ENCODE measurements at regions not wholly inside any gene's neighbourhood (a gene's known extent, or its start where the extent isn't known, plus 50 kb on each side); places are given as distances from the start of the nearest gene placed in this dataset.

GRCh38 chr4:181173046-181173445 lies 1070.2 kb upstream of the TENM3 start:
- TF ChIP-seq SIN3A (IDR thresholded peaks at IDR 0.05; ENCODE audit: low read depth) = no peak
- no peak for TF ChIP-seq SP1 (IDR thresholded peaks at IDR 0.05; ENCODE audit: low read depth)
- no peak for TF ChIP-seq ZFX (IDR thresholded peaks at IDR 0.05)
- no peak for TF ChIP-seq POLR2A (IDR thresholded peaks at IDR 0.05; ENCODE audit: borderline replicate concordance, extremely low read depth, insufficient read depth, insufficient read length)
- TF ChIP-seq ELF1 (IDR thresholded peaks at IDR 0.05; ENCODE audit: borderline replicate concordance, low read depth) = no peak
- ATAC-seq (no peak), DNase-seq (ENCODE audit: low read depth, low spot score) (no peak)
- H3K4me2 ChIP-seq (ENCODE audit: low read length) = no peak overlapping the region
- no peak overlapping the region for H3K4me3 ChIP-seq (replicated peaks in 1 of 2; ENCODE audit: low read depth in 1 of 2, low read length in 2 of 2)
- no peaks in the 10 kb centered on the region for H3K4me1 ChIP-seq (ENCODE audit: control insufficient read depth in 1 of 2, insufficient read depth in 2 of 2, low read length in 2 of 2)
- H3K9ac ChIP-seq (ENCODE audit: low read length) = no peak overlapping the region
- no peaks in the 10 kb centered on the region; the same call in 1 of the 2 replicates for H4K20me1 ChIP-seq (ENCODE audit: insufficient read depth)
- intact Hi-C loops (cut with micrococcal nuclease) = no loop called here
- no peak overlapping the region for H2AFZ ChIP-seq (ENCODE audit: low read depth, low read length, poor library complexity, severe bottlenecking)
- 0 out of 2 replicates have a peak, but pooled peaks cover 3% of the 10 kb centered on the region for H3K27me3 ChIP-seq (ENCODE audit: insufficient read depth, low read length)
- no peaks in the 10 kb centered on the region for H3K79me2 ChIP-seq (ENCODE audit: insufficient read depth, low read length)
- no peak overlapping the region for H3K27ac ChIP-seq (ENCODE audit: low read depth, low read length)
- no peaks in the 10 kb centered on the region for H3K9me2 ChIP-seq (ENCODE audit: insufficient read depth)
- no TSS peak for BruUV-seq (replicated peaks)
- ChIA-PET RAD21 (ENCODE audit: low non-redundant PET in 1 of 2, low total read pairs in 2 of 2, uncharacterized antibody in 2 of 2, unreplicated experiment in 2 of 2) (no interaction called here), POLR2A (no interaction called here), CTCF (no interaction called here)
- H3K9me3 ChIP-seq (ENCODE audit: control insufficient read depth in 1 of 2, insufficient read depth in 1 of 2, low read depth in 1 of 2, low read length in 2 of 2) = no peaks in the 10 kb centered on the region
- no peaks in the 10 kb centered on the region for H3K36me3 ChIP-seq (ENCODE audit: control insufficient read depth in 1 of 2, insufficient read depth in 2 of 2, low read length in 2 of 2)

- H4K20me1 ChIP-seq (ENCODE audit: insufficient read depth) = no peaks in the 10 kb centered on the region
- ATAC-seq (no peak), DNase-seq (ENCODE audit: low read depth, low spot score) (no peak)
- H3K27ac ChIP-seq (ENCODE audit: low read depth, low read length) = no peak overlapping the region
- no peaks in the 10 kb centered on the region for H3K4me1 ChIP-seq (ENCODE audit: control insufficient read depth in 1 of 2, insufficient read depth in 2 of 2, low read length in 2 of 2)
- no peaks in the 10 kb centered on the region for H3K9me3 ChIP-seq (ENCODE audit: control insufficient read depth in 1 of 2, insufficient read depth in 1 of 2, low read depth in 1 of 2, low read length in 2 of 2)
- H3K4me2 ChIP-seq (ENCODE audit: low read length) = no peak overlapping the region
- ChIA-PET CTCF (no interaction called here), POLR2A (no interaction called here), RAD21 (ENCODE audit: low non-redundant PET in 1 of 2, low total read pairs in 2 of 2, uncharacterized antibody in 2 of 2, unreplicated experiment in 2 of 2) (no interaction called here)
- no peak overlapping the region for H2AFZ ChIP-seq (ENCODE audit: low read depth, low read length, poor library complexity, severe bottlenecking)
- no peak overlapping the region for H3K9ac ChIP-seq (ENCODE audit: low read length)
- no TSS peak for BruUV-seq (replicated peaks)
- no peaks in the 10 kb centered on the region for H3K36me3 ChIP-seq (ENCODE audit: control insufficient read depth in 1 of 2, insufficient read depth in 2 of 2, low read length in 2 of 2)
- 0 out of 2 replicates have a peak, but pooled peaks cover 9% of the 10 kb centered on the region for H3K27me3 ChIP-seq (ENCODE audit: insufficient read depth, low read length)
- intact Hi-C loops (cut with micrococcal nuclease) = no loop called here
- H3K4me3 ChIP-seq (replicated peaks in 1 of 2; ENCODE audit: low read depth in 1 of 2, low read length in 2 of 2) = no peak overlapping the region
- no peaks in the 10 kb centered on the region for H3K79me2 ChIP-seq (ENCODE audit: insufficient read depth, low read length)
- no peaks in the 10 kb centered on the region for H3K9me2 ChIP-seq (ENCODE audit: insufficient read depth)
- no peak for TF ChIP-seq SIN3A (IDR thresholded peaks at IDR 0.05; ENCODE audit: low read depth)
- no peak for TF ChIP-seq REST (IDR thresholded peaks at IDR 0.05; ENCODE audit: low read depth)
- no peak for TF ChIP-seq EGR1 (IDR thresholded peaks at IDR 0.05; ENCODE audit: low read depth)
- TF ChIP-seq YY1 (IDR thresholded peaks at IDR 0.05; ENCODE audit: extremely low read depth, insufficient replicate concordance, low read depth, low read length) = no peak
- TF ChIP-seq CTCF (IDR thresholded peaks at IDR 0.05 in 2 of 3, conservative IDR thresholded peaks at IDR 0.05 in 1 of 3; ENCODE audit: borderline replicate concordance in 1 of 3, insufficient read depth in 1 of 3, low read depth in 2 of 3, low read length in 2 of 3) = no peak
- TF ChIP-seq JUND (IDR thresholded peaks at IDR 0.05) = no peak
- no peak for TF ChIP-seq ZFX (IDR thresholded peaks at IDR 0.05)
- TF ChIP-seq RAD21 (IDR thresholded peaks at IDR 0.05; ENCODE audit: low read depth) = no peak
- TF ChIP-seq EZH2phosphoT487 (IDR thresholded peaks at IDR 0.05; ENCODE audit: borderline replicate concordance) = no peak
- TF ChIP-seq CEBPB (IDR thresholded peaks at IDR 0.05; ENCODE audit: low read depth) = no peak
- TF ChIP-seq ATF3 (IDR thresholded peaks at IDR 0.05) = no peak
- no peak for TF ChIP-seq TCF7L2 (IDR thresholded peaks at IDR 0.05; ENCODE audit: borderline replicate concordance, extremely low read depth, insufficient read depth, insufficient read length)
- TF ChIP-seq SP1 (IDR thresholded peaks at IDR 0.05; ENCODE audit: low read depth) = no peak
- no peak for TF ChIP-seq ELF1 (IDR thresholded peaks at IDR 0.05; ENCODE audit: borderline replicate concordance, low read depth)
- no peak for TF ChIP-seq FOSL1 (IDR thresholded peaks at IDR 0.05; ENCODE audit: low read depth)
- no peak for TF ChIP-seq CBX3 (IDR thresholded peaks at IDR 0.05; ENCODE audit: low read depth)
- no peak for TF ChIP-seq POLR2AphosphoS5 (IDR thresholded peaks at IDR 0.05; ENCODE audit: low read depth, low read length)
These were observed 1066.9 kb upstream of the TENM3 start for GRCh38 chr4:181176306-181176705.

All from HCT116 (cell line).